GM12892 (cell line): ENCODE measurements at regions not wholly inside any gene's neighbourhood (a gene's known extent, or its start where the extent isn't known, plus 50 kb on each side); places are given as distances from the start of the nearest gene placed in this dataset.

Experiments
- POLR2A ChIP-seq: IDR thresholded peaks from 2 replicates; pipeline ENCODE4 v1.6.1; 2011; ENCODE audit warnings: low read depth, low read length, control low read depth
- TAF1 ChIP-seq: IDR thresholded peaks from 2 replicates; pipeline ENCODE4 v1.6.1; 2011; ENCODE audit warnings: low read depth, mild to moderate bottlenecking, control low read depth, low read length, borderline replicate concordance

- TF ChIP-seq POLR2A = no peak
- no peak for TF ChIP-seq TAF1
These were observed 194.0 kb downstream of the NDFIP2 start for GRCh38 chr13:79674765-79675515.
